ENCODE measurements at regions not wholly inside any gene's neighbourhood (a gene's known extent, or its start where the extent isn't known, plus 50 kb on each side); places are given as distances from the start of the nearest gene placed in this dataset.

GRCh38 chr3:139729300-139729699 lies 51.5 kb upstream of the NMNAT3 start:
- WGBS (ENCODE audit: insufficient coverage): no CpG with 5 or more reads among the region's 2 CpGs
- Histone ChIP-seq H3K9me3 (ENCODE audit: control extremely low read depth in 1 of 5, control insufficient read depth in 4 of 5, insufficient read depth in 2 of 5, low read depth in 1 of 5, low read length in 4 of 5) (no peaks in the 10 kb centered on the region), H3K27ac (ENCODE audit: insufficient read depth in 1 of 2, low read depth in 1 of 2, low read length in 2 of 2, poor library complexity in 1 of 2, severe bottlenecking in 2 of 2) (no peak overlapping the region), H3K4me3 (ENCODE audit: control insufficient read depth in 1 of 7, extremely low read depth in 1 of 7, insufficient read depth in 4 of 7, low read depth in 2 of 7, low read length in 6 of 7) (no peak overlapping the region), H3K27me3 (replicated peaks in 2 of 5; ENCODE audit: control insufficient read depth in 4 of 5, insufficient read depth in 5 of 5, low read length in 4 of 5) (peaks cover 0 to 3% (median 0%) of the 10 kb centered on the region in 5 experiments), H3K4me1 (ENCODE audit: control extremely low read depth in 1 of 4, control insufficient read depth in 4 of 4, insufficient read depth in 4 of 4, low read length in 3 of 4) (no peaks in the 10 kb centered on the region), H3K36me3 (ENCODE audit: control insufficient read depth in 4 of 4, insufficient read depth in 4 of 4, low read length in 3 of 4) (no peaks in the 10 kb centered on the region)
- ChIA-PET CTCF (no interaction called here), POLR2A (no interaction called here)
- no peak for DNase-seq

GRCh38 chr3:139728414-139728813 lies 50.6 kb upstream of the NMNAT3 start:
- ChIA-PET POLR2A (no interaction called here), CTCF (interaction anchor here (1.0 kb wide), 1 partner anchor 13 kb away, joined by 4 read pairs; no protein-coding TSS in a partner anchor)
- H3K4me3 ChIP-seq (ENCODE audit: control insufficient read depth in 1 of 7, extremely low read depth in 1 of 7, insufficient read depth in 4 of 7, low read depth in 2 of 7, low read length in 6 of 7): no peak overlapping the region
- no peaks in the 10 kb centered on the region for H3K36me3 ChIP-seq (ENCODE audit: control insufficient read depth in 4 of 4, insufficient read depth in 4 of 4, low read length in 3 of 4)
- WGBS (ENCODE audit: insufficient coverage): 97% methylated on average over 3 of the region's 5 CpGs
- no peaks in the 10 kb centered on the region for H3K4me1 ChIP-seq (ENCODE audit: control extremely low read depth in 1 of 4, control insufficient read depth in 4 of 4, insufficient read depth in 4 of 4, low read length in 3 of 4)
- no peaks in the 10 kb centered on the region for H3K9me3 ChIP-seq (ENCODE audit: control extremely low read depth in 1 of 5, control insufficient read depth in 4 of 5, insufficient read depth in 2 of 5, low read depth in 1 of 5, low read length in 4 of 5)
- DNase-seq: no peak
- no peak overlapping the region for H3K27ac ChIP-seq (ENCODE audit: insufficient read depth in 1 of 2, low read depth in 1 of 2, low read length in 2 of 2, poor library complexity in 1 of 2, severe bottlenecking in 2 of 2)
- H3K27me3 ChIP-seq (replicated peaks in 2 of 5; ENCODE audit: control insufficient read depth in 4 of 5, insufficient read depth in 5 of 5, low read length in 4 of 5): peaks cover 0 to 3% (median 0%) of the 10 kb centered on the region in 5 experiments

All from common myeloid progenitor, CD34-positive (primary cell).